SK-N-MC (cell line): ENCODE measurements at regions not wholly inside any gene's neighbourhood (a gene's known extent, or its start where the extent isn't known, plus 50 kb on each side); places are given as distances from the start of the nearest gene placed in this dataset.

Experiments used
- DNase-seq: peaks from one replicate; pipeline ENCODE4 v3.0.0-alpha.2; 2011; ENCODE audit warnings: low read depth, low spot score
- H3K27ac ChIP-seq: fragments of 200-600 bp; sonication (generic); 2 replicates; pipeline ENCODE4 v1.5.1; 2016; ENCODE audit warnings: mixed run types
- H3K36me3 ChIP-seq: fragments of 200-600 bp; sonication (generic); 2 replicates; pipeline ENCODE4 v1.6.1; 2017; ENCODE audit warnings: antibody characterized with exemption, low read length, mixed read lengths; ENCODE audit not compliant: insufficient read depth
- H3K4me3 ChIP-seq: fragments of 200-600 bp; sonication (generic); 2 replicates; pipeline ENCODE4 v1.5.1; 2016
- H3K9ac ChIP-seq: fragments of 200-600 bp; sonication (generic); 2 replicates; pipeline ENCODE4 v1.8.0; 2017; ENCODE audit warnings: mixed run types, mixed read lengths; ENCODE audit not compliant: insufficient read length
- H3K9me3 ChIP-seq: fragments of 200-600 bp; sonication (generic); 2 replicates; pipeline ENCODE4 v1.6.1; 2017; ENCODE audit warnings: low read depth, mild to moderate bottlenecking, antibody characterized with exemption, low read length, moderate library complexity, mixed read lengths
- EZH2 ChIP-seq: fragments of 200-600 bp; sonication (generic); IDR thresholded peaks from one replicate; pipeline ENCODE4 v1.6.1; 2017; ENCODE audit warnings: antibody characterized with exemption
- FOXP2 ChIP-seq: optimal IDR thresholded peaks from 2 replicates; pipeline ENCODE3; 2011; ENCODE audit warnings: mild to moderate bottlenecking, moderate library complexity; ENCODE audit not compliant: insufficient read depth; ENCODE audit errors: extremely low read length, control extremely low read depth
- POLR2AphosphoS5 ChIP-seq: IDR thresholded peaks from 2 replicates; pipeline ENCODE4 v1.6.1; 2012; ENCODE audit warnings: mild to moderate bottlenecking, low read depth, low read length, borderline replicate concordance

GRCh38 chr3:74420538-74421124, 193.8 kb downstream of the CNTN3 start:
- Histone ChIP-seq H3K36me3 (no peaks in the 10 kb centered on the region), H3K9me3 (no peaks in the 10 kb centered on the region), H3K4me3 (no peak overlapping the region), H3K9ac (no peak overlapping the region), H3K27ac (no peak overlapping the region)
- no peak for DNase-seq
- TF ChIP-seq EZH2, result no peak
- TF ChIP-seq POLR2AphosphoS5, result no peak
- TF ChIP-seq FOXP2, result no peak

GRCh38 chr3:74415731-74416130, 198.7 kb downstream of the CNTN3 start:
- H3K9me3 ChIP-seq, result no peaks in the 10 kb centered on the region
- TF ChIP-seq POLR2AphosphoS5 (no peak), FOXP2 (no peak), EZH2 (no peak)
- no peak overlapping the region for H3K9ac ChIP-seq
- no peak overlapping the region for H3K27ac ChIP-seq
- no peak overlapping the region for H3K4me3 ChIP-seq
- DNase-seq, result no peak
- no peaks in the 10 kb centered on the region for H3K36me3 ChIP-seq

DNA sequence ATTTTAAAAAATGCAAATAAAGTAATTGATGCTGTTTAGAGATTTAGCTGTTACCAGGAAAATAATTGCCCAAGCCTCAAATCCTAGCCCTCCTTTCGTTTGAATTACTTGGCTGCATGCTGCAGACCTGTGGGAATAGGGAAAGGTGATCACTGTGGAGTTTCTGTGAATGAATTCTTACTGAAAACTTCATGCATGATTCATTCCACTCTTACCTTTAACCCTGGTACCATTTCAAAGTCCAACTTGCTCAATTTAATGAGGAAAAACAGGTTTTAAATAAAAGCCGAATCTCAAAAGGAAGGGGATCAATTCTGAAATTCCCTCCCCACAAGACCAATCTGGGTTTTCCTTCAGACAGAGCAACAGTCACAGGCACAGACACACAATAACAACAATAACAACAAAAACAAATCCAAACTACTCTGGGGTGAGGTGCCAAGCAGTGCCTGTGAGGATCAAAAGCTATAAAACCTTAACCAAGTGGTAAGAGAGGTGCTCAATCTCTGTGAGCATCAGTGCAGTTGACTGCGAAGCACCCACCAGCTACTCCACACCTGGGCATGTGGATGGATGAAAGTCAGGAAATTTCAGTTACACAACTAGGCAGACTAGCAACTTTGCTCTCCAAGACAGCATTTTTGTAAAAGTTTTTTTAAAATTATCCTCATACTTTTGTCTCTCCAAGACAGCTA, 200.8 kb downstream of the CNTN3 start:
- Histone ChIP-seq H3K9ac (no peak overlapping the region), H3K36me3 (no peaks in the 10 kb centered on the region), H3K4me3 (no peak overlapping the region), H3K9me3 (no peaks in the 10 kb centered on the region), H3K27ac (no peak overlapping the region)
- DNase-seq, result no peak
- no peak for TF ChIP-seq POLR2AphosphoS5
- TF ChIP-seq FOXP2, result no peak
- TF ChIP-seq EZH2, result no peak

DNA sequence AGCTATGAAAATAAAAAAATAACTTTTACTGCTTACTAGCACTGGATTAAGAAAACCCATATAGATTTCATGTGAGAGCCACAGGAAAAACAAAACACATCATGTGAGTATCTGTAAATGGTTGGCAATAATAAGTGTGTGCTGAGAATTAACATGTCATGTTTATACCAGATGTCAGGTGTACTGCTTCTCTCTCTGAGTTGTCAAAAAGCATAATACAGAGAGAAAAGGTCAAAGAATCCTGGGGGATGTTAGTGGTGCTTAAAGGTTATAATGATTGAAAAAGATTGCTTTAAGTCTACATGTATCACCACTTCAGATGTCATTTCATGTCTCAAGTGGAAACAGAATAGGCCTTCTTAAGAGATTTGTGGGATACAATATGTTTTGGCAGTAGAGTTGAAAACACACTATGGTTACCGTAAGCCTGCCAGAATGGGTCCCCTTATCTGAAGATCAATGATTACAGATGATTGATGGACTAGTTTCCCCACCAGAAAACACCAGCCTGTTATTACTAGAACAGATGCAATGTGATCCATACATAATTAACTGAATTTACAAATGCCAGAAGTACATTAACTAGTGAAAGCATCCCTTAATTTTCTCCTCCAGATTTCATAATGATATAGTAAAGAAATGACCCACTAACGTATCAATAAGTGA, 204.1 kb downstream of the CNTN3 start:
- no peak overlapping the region for H3K4me3 ChIP-seq
- no peaks in the 10 kb centered on the region for H3K36me3 ChIP-seq
- H3K27ac ChIP-seq, result no peak overlapping the region
- H3K9ac ChIP-seq, result no peak overlapping the region
- TF ChIP-seq FOXP2 (no peak), EZH2 (no peak), POLR2AphosphoS5 (no peak)
- no peak for DNase-seq
- H3K9me3 ChIP-seq, result no peaks in the 10 kb centered on the region

GRCh38 chr3:74409066-74409465, 205.4 kb downstream of the CNTN3 start:
- no peak for DNase-seq
- no peak overlapping the region for H3K4me3 ChIP-seq
- no peaks in the 10 kb centered on the region for H3K36me3 ChIP-seq
- no peak overlapping the region for H3K27ac ChIP-seq
- no peak overlapping the region for H3K9ac ChIP-seq
- no peaks in the 10 kb centered on the region for H3K9me3 ChIP-seq
- TF ChIP-seq POLR2AphosphoS5 (no peak), FOXP2 (no peak), EZH2 (no peak)

DNA sequence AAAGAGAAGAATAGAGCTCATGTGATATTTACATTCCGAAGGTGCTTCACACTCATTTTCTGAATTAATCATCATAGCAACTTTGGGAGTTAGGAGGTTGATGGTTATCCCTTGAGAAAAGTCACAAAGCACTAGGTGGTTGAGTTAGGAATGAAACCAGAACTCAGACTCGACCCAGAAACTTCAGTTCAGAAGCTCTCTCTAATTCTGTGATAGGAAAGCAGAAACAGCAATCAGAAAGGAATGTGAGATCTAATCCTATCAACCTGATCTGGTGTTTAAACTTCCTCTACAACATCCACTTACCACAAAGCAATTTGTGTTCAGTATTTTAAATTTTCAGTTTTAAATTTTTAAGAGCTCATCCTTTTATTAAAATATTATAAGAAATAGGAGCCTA, 211.2 kb downstream of the CNTN3 start:
- no peaks in the 10 kb centered on the region for H3K36me3 ChIP-seq
- no peak overlapping the region for H3K9ac ChIP-seq
- no peaks in the 10 kb centered on the region for H3K9me3 ChIP-seq
- no peak for TF ChIP-seq POLR2AphosphoS5
- no peak for TF ChIP-seq EZH2
- no peak for TF ChIP-seq FOXP2
- no peak overlapping the region for H3K4me3 ChIP-seq
- H3K27ac ChIP-seq, result no peak overlapping the region
- DNase-seq, result no peak

GRCh38 chr3:74402821-74403220, 211.6 kb downstream of the CNTN3 start:
- Histone ChIP-seq H3K9ac (no peak overlapping the region), H3K36me3 (no peaks in the 10 kb centered on the region), H3K4me3 (no peak overlapping the region), H3K9me3 (no peaks in the 10 kb centered on the region), H3K27ac (no peak overlapping the region)
- no peak for DNase-seq
- TF ChIP-seq FOXP2, result no peak
- no peak for TF ChIP-seq EZH2
- TF ChIP-seq POLR2AphosphoS5, result no peak

DNA sequence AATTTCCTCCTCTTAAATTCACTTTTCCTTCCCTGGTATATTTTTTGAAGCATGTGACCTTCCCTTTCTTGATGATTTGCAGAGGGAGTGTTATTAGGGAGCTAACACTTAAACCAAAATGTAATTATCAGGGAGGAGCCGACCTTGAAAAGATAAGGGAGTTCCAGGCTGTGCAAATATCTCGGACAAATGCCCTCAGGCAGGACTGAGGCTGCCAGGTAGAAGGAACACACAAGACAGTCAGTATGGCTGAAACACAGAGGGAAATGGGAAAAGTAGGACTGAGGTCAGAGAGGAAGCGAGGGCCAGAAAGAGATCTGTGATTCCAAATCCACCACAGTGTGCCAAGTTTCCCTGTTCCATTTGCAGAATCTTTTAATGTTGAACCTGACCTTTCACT, 221.0 kb downstream of the CNTN3 start:
- no peak overlapping the region for H3K4me3 ChIP-seq
- no peaks in the 10 kb centered on the region for H3K9me3 ChIP-seq
- DNase-seq, result no peak
- H3K27ac ChIP-seq, result no peak overlapping the region
- H3K9ac ChIP-seq, result no peak overlapping the region
- TF ChIP-seq POLR2AphosphoS5 (no peak), FOXP2 (no peak), EZH2 (no peak)
- H3K36me3 ChIP-seq, result no peaks in the 10 kb centered on the region
